ENCODE measurements at regions not wholly inside any gene's neighbourhood (a gene's known extent, or its start where the extent isn't known, plus 50 kb on each side); places are given as distances from the start of the nearest gene placed in this dataset.

DNA sequence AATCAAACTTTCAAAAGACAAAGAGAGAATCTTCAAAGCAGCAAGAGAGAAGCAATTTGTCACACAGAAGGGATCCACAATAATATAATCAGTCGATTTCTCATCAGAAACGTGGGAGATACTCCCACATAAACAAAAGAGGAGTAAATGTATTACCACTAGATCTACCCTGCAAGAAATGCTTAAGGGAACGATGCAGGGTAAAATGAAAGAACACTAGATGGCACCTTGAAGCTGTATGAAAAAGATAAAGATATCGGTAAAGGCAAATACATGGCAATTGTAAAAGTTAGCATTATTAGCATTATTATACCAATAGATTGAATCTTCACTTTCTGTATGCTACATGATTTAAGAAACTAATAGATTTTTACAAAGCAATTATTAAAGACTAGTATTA, 677.0 kb downstream of the SUCLG1 start:
- TF ChIP-seq, protein P1, sequence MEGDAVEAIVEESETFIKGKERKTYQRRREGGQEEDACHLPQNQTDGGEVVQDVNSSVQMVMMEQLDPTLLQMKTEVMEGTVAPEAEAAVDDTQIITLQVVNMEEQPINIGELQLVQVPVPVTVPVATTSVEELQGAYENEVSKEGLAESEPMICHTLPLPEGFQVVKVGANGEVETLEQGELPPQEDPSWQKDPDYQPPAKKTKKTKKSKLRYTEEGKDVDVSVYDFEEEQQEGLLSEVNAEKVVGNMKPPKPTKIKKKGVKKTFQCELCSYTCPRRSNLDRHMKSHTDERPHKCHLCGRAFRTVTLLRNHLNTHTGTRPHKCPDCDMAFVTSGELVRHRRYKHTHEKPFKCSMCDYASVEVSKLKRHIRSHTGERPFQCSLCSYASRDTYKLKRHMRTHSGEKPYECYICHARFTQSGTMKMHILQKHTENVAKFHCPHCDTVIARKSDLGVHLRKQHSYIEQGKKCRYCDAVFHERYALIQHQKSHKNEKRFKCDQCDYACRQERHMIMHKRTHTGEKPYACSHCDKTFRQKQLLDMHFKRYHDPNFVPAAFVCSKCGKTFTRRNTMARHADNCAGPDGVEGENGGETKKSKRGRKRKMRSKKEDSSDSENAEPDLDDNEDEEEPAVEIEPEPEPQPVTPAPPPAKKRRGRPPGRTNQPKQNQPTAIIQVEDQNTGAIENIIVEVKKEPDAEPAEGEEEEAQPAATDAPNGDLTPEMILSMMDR (IDR thresholded peaks at IDR 0.05), result no peak
- TF ChIP-seq POLR2A (IDR thresholded peaks at IDR 0.05), result no peak

All from heart left ventricle (tissue), 13 donors.